Cardiac fibroblast (primary cell): ENCODE measurements at regions not wholly inside any gene's neighbourhood (a gene's known extent, or its start where the extent isn't known, plus 50 kb on each side); places are given as distances from the start of the nearest gene placed in this dataset.

Experiments used
- DNase-seq, 2 donors: peaks; one replicate each; pipeline versions ENCODE4 v3.0.0 to v3.0.0-alpha.2; 2010; ENCODE audit warnings: low read depth in 2 of 2
- H3K4me3 ChIP-seq, 2 donors: replicated peaks in 1 of 2; 1 replicate in 1 of 2; 2 replicates in 1 of 2; pipeline ENCODE4 v1.5.1; 2011; ENCODE audit warnings: low read depth in 2 of 2, low read length in 2 of 2, mild to moderate bottlenecking in 2 of 2, moderate library complexity in 1 of 2
- TF ChIP-seq, protein P1 (sequence below): IDR thresholded peaks from one replicate; pipeline ENCODE4 v1.5.1; 2011; ENCODE audit warnings: low read depth, mild to moderate bottlenecking, low read length, inconsistent platforms

DNA sequence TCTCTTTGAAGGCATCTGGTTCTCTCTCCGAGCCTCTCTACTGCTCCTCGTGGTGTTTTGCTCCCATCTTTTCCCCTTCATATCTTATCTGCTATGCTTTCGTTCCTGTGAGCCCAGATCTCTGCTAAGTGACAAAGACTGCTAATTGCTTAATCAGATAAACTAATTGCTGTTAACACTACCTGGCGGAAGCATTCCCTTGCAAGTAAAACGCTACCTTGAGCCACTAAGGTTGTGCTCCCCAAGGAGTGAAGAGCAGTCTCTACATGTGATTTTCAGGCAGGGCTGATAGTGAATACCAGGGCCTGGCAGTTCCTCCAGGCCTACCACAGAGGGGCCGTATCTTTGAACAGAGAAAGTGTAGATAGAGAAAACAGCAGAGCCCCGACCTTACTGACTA is 244.0 kb upstream of the GATB start:
- no peak overlapping the region for H3K4me3 ChIP-seq
- no peak for DNase-seq
- TF ChIP-seq, protein P1, sequence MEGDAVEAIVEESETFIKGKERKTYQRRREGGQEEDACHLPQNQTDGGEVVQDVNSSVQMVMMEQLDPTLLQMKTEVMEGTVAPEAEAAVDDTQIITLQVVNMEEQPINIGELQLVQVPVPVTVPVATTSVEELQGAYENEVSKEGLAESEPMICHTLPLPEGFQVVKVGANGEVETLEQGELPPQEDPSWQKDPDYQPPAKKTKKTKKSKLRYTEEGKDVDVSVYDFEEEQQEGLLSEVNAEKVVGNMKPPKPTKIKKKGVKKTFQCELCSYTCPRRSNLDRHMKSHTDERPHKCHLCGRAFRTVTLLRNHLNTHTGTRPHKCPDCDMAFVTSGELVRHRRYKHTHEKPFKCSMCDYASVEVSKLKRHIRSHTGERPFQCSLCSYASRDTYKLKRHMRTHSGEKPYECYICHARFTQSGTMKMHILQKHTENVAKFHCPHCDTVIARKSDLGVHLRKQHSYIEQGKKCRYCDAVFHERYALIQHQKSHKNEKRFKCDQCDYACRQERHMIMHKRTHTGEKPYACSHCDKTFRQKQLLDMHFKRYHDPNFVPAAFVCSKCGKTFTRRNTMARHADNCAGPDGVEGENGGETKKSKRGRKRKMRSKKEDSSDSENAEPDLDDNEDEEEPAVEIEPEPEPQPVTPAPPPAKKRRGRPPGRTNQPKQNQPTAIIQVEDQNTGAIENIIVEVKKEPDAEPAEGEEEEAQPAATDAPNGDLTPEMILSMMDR = no peak

DNA sequence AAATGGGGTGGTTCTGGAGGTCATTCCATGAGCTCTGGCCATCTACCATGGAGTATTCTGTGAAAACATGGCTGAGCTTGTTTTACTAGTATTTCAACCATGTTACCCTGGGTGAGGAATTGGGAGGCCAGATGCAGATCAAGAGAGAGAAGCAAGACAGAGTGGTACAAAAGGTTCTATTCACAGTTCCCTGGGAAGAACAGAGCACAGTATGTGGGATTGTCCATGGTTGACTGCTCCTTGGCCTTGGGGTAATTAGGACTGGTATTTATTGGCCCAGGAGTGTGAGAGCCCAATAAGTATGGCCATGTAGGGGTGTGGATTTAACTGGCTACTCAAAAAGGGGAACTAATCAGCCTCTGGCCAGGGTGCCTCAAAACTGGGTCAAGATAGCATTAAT is 239.7 kb upstream of the GATB start:
- DNase-seq = no peak
- H3K4me3 ChIP-seq = no peak overlapping the region
- TF ChIP-seq, protein P1 = no peak

DNA sequence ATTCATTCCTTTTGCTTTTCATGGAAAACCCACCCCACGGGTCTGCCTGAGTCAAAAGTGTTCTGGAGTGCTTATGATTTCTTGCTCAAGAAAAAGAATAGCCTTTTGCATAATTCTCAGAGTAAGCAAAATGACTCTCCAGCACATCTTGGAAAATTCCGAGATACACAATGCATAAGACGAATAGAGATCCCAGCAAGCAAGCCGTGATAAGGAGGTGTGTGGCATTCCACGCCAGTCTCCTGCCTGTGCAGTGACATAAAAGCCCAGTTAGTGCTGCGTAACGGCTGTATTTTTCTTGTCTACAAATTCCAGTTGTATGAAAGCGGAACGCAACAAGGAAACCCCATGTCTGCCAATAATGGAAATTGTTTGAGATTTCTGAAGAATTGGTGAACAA is 237.9 kb upstream of the GATB start:
- TF ChIP-seq, protein P1 = no peak
- H3K4me3 ChIP-seq = no peak overlapping the region
- DNase-seq = no peak

DNA sequence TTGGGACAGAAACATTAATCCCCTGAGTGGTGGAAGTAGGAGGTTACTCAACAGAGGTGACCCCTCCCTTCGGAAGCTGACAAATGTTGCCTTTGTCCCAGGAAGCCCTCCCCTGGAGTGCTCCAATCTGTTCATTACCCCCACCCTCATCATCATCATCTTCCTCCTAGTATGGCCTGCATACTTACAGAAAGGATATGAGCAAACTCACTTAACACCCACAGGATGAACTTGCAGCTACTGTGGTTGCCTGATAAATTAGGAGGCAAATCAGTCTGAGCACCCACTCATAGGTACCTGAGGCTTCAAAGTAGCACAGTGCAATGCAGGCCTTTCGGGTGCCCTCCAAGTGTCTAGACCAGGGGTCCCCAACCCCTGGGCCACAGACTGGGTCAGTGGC is 236.7 kb upstream of the GATB start:
- TF ChIP-seq, protein P1 = no peak
- no peak for DNase-seq
- no peak overlapping the region for H3K4me3 ChIP-seq

DNA sequence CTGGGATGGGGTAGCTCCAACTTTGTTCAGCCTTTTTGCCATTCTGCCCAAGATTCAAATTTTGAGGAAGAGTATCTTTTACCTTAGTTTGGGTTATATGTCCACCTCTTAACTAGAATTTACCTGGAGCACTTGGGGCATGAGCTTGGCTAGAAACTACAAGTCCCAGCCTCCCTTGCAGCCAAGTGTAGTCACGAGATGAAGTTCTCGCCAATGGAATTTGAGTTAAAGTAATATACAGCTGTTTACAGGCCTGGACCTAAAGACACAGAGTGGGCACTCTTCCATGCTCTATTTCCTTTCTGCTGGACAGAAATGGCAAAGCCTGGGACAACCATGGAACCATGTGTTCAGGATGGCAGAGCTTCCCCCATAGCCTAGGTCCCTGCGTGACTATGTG is 233.6 kb upstream of the GATB start:
- TF ChIP-seq, protein P1 = no peak
- no peak for DNase-seq
- no peak overlapping the region for H3K4me3 ChIP-seq

DNA sequence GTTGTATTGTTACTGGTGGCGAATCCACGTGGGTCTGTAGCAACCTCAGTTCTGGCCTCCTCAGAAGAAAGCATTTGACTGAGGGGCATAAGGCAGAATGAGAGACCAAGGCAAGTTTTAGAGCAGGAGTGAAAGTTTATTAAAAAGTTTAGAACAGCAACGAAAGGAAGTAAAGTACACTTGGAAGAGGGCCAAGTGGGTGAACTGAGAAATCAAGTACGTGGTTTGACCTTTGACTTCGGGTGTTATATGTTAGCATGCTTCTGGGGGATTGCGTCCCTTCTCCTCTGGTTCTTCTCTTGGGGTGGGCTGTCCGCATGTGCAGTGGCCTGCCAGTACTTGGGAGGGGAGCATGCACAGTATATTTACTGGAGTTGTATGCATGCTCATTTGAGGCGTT is 232.7 kb upstream of the GATB start:
- no peak overlapping the region for H3K4me3 ChIP-seq
- DNase-seq = no peak
- TF ChIP-seq, protein P1 = no peak

DNA sequence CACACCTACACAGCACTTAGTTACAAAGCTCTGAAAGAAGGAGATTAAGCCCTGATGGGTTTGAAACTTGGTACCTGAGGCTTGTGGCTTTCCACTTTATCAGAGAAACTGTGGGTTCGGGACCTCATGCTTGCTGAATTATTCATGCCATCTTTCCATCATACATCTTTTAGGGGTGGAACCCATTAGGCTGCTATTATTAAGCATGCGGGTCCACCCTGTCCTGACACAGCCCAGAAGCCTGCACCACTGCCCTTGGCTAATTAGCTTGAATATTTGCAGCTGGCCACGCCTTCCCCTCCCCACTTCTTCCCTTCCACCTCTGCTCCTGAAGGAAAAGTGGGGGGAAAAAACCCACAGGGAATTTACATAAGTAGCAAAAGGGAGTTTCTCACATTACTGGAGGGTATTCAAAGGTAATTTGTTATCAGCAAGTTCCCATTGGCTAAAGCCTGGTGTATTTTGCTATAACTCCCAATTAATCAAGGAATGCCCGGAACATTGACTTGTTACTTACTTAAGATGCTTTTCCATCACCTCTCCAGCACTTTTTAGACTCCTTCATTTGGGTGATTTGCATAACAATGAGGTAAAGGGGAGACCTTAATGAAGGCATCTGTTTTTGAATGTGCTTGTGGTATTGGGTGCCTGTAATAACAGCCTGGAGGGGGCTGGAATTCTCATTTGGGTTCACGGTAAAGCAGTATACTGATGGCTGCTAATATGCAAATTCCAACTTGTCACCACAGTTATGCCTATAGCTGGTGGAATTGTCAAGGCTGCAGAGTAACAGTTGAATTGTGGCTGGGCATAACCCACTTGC is 231.7 kb upstream of the GATB start:
- TF ChIP-seq, protein P1 = no peak
- DNase-seq = no peak
- H3K4me3 ChIP-seq = no peak overlapping the region
